Naive thymus-derived CD4-positive, alpha-beta T cell (primary cell): ENCODE measurements at regions not wholly inside any gene's neighbourhood (a gene's known extent, or its start where the extent isn't known, plus 50 kb on each side); places are given as distances from the start of the nearest gene placed in this dataset.

Experiments
- ATAC-seq: fragments of 150-1000 bp; cut with Tn5 transposase; 2 replicates; pipeline ENCODE4 v1.10.0; 2021; ENCODE audit warnings: mild to moderate bottlenecking, moderate library complexity
- CTCF ChIA-PET: fragments of 350-600 bp; sonication (Branson Sonifier 250); formaldehyde crosslinking; loops from one replicate; lab custom pipeline; 2021; ENCODE audit warnings: antibody characterized with exemption; lab: Charles Lee
- POLR2A ChIA-PET: fragments of 350-600 bp; sonication (Branson Sonifier 250); formaldehyde crosslinking; loops from one replicate; lab custom pipeline; 2021; ENCODE audit warnings: antibody characterized with exemption, inconsistent platforms; lab: Charles Lee
- DNase-seq, 9 donors: peaks; one replicate each; pipeline versions ENCODE4 v3.0.0 to v3.0.0-alpha.2; 2020 to 2022; ENCODE audit warnings: mixed read lengths in 1 of 9
- H3K27ac ChIP-seq: one replicate; pipeline ENCODE4 v1.7.0; 2013; ENCODE audit warnings: mild to moderate bottlenecking, low read depth, low read length, moderate library complexity
- H3K27me3 ChIP-seq, 2 donors: one replicate each; pipeline ENCODE4 v1.7.0; 2013; ENCODE audit warnings: low read length in 2 of 2, mild to moderate bottlenecking in 2 of 2, moderate library complexity in 2 of 2; ENCODE audit not compliant: control insufficient read depth in 2 of 2, insufficient read depth in 2 of 2
- H3K36me3 ChIP-seq, 3 experiments: 1 replicate in 2 of 3; 2 replicates in 1 of 3; pipeline ENCODE4 v1.7.0; 2013; ENCODE audit warnings: low read length in 3 of 3, mild to moderate bottlenecking in 3 of 3, moderate library complexity in 1 of 3; ENCODE audit not compliant: insufficient read depth in 3 of 3, control insufficient read depth in 2 of 3
- H3K4me1 ChIP-seq, 2 donors: one replicate each; pipeline ENCODE4 v1.7.0; 2013; ENCODE audit warnings: low read length in 2 of 2, mild to moderate bottlenecking in 2 of 2, moderate library complexity in 1 of 2; ENCODE audit not compliant: control insufficient read depth in 2 of 2, insufficient read depth in 2 of 2
- H3K4me3 ChIP-seq: 2 replicates; pipeline ENCODE4 v1.7.0; 2013; ENCODE audit warnings: mild to moderate bottlenecking, low read length
- H3K9me3 ChIP-seq, 3 experiments: 1 replicate in 2 of 3; 2 replicates in 1 of 3; pipeline ENCODE4 v1.7.0; 2013; ENCODE audit warnings: low read length in 3 of 3; ENCODE audit not compliant: control insufficient read depth in 2 of 3
- H3K27ac Mint-ChIP-seq, 9 donors: one replicate each; pipeline ENCODE4 v1.8.0; 2020 to 2022; ENCODE audit warnings: mixed read lengths in 9 of 9, mild to moderate bottlenecking in 8 of 9, moderate library complexity in 5 of 9, inconsistent platforms in 2 of 9
- H3K27me3 Mint-ChIP-seq, 5 donors: one replicate each; pipeline ENCODE4 v1.8.0; 2021 to 2022; ENCODE audit warnings: mixed read lengths in 5 of 5, mild to moderate bottlenecking in 1 of 5
- H3K36me3 Mint-ChIP-seq, 5 donors: one replicate each; pipeline ENCODE4 v1.8.0; 2020 to 2022; ENCODE audit warnings: mixed read lengths in 5 of 5, mild to moderate bottlenecking in 3 of 5, inconsistent platforms in 1 of 5
- H3K4me1 Mint-ChIP-seq, 7 donors: one replicate each; pipeline ENCODE4 v1.8.0; 2020 to 2022; ENCODE audit warnings: mixed read lengths in 7 of 7, mild to moderate bottlenecking in 3 of 7, inconsistent platforms in 1 of 7
- H3K4me3 Mint-ChIP-seq, 10 donors: one replicate each; pipeline ENCODE4 v1.8.0; 2020 to 2022; ENCODE audit warnings: mild to moderate bottlenecking in 10 of 10, mixed read lengths in 10 of 10, moderate library complexity in 6 of 10, inconsistent platforms in 2 of 10
- H3K9me3 Mint-ChIP-seq, 11 donors: one replicate each; pipeline ENCODE4 v1.8.0; 2020 to 2022; ENCODE audit warnings: mixed read lengths in 11 of 11, mild to moderate bottlenecking in 4 of 11, inconsistent platforms in 1 of 11, moderate library complexity in 1 of 11
- intact Hi-C, 2 donors: fragments of 100-400 bp; cut with micrococcal nuclease; formaldehyde crosslinking; loops; one replicate each; pipeline ENCODE4 v1.15.1; 2023

GRCh38 chr9:21589344-21590056 is 107.4 kb upstream of the IFNE start:
- POLR2A ChIA-PET, result no interaction called here

DNA sequence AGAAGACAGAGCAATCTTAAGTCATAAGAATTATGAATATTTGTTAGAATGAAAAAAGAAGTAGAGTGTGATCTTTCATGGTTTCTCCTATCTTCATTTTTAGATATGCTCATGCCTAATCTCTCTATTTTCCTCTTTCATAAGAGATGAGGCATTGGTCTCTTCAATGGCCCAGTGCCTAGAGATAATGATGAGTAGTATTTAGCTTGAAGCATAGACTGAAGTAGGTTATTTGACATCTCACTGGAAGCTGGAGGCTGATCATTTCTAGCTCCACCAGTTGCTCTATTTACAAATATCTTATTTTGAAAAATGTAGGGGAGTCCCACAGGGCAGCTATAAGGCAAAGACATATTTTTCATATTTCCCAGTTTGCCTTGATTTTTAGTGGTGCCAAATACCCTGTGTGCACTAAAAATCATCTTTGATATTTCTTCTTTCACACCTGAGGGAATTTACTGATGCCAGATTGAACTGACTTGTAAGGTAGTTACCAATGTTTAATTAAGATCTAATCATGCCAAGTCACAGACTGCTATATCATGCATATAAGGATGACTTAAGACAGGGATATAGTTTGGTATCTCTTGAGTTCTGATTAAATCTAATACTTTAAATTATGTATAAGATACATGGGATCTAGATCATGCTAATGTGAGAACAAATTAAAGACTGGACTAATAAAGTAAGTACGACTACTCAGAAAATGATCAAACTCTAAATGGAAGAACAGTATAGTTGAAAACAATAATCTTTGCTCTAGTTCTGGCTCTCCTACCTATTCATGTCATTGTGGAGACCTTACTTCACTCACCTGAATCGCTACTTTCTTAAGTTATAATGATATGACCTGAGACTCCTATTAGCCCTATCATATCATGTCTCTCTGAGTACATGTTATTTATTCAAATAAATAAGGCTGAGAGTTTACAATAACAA is 108.2 kb upstream of the IFNE start:
- Histone ChIP-seq H3K9me3 (no peaks in the 10 kb centered on the region), H3K4me3 (no peak overlapping the region), H3K36me3 (no peaks in the 10 kb centered on the region), H3K4me1 (no peaks in the 10 kb centered on the region), H3K27ac (no peak overlapping the region), H3K27me3 (no peaks in the 10 kb centered on the region)
- DNase-seq (no peak), ATAC-seq (no peak)
- no peaks in the 10 kb centered on the region for H3K36me3 Mint-ChIP-seq
- POLR2A ChIA-PET, result no interaction called here
- intact Hi-C loops, result loop anchor here in 1 of 2 donors (2.0 kb wide), 1 partner anchor 20 kb away; no protein-coding TSS in a partner anchor
- H3K4me3 Mint-ChIP-seq, result no peak overlapping the region
- CTCF ChIA-PET, result interaction anchor here (0.6 kb wide), 1 partner anchor 79 kb away, joined by 3 read pairs; no protein-coding TSS in a partner anchor
- no peak overlapping the region for H3K27ac Mint-ChIP-seq
- no peaks in the 10 kb centered on the region for H3K9me3 Mint-ChIP-seq
- H3K27me3 Mint-ChIP-seq, result peaks cover 0 to 7% (median 0%) of the 10 kb centered on the region in 5 donors
- H3K4me1 Mint-ChIP-seq, result peaks cover 8 to 26% (median 14%) of the 10 kb centered on the region in 7 donors

More at GRCh38 chr9:21589344-21590056, 107.4 kb upstream of the IFNE start:
- H3K4me1 Mint-ChIP-seq, result peaks cover 8 to 27% (median 16%) of the 10 kb centered on the region in 7 donors
- ATAC-seq, result no peak
- H3K4me1 ChIP-seq, result no peaks in the 10 kb centered on the region
- no peaks in the 10 kb centered on the region for H3K36me3 ChIP-seq
- no peak overlapping the region for H3K4me3 Mint-ChIP-seq
- no peak for DNase-seq
- H3K36me3 Mint-ChIP-seq, result no peaks in the 10 kb centered on the region
- H3K27ac Mint-ChIP-seq, result no peak overlapping the region
- no peak overlapping the region for H3K4me3 ChIP-seq
- intact Hi-C loops, result loop anchor here in 1 of 2 donors (2.0 kb wide), 1 partner anchor 21 kb away; no protein-coding TSS in a partner anchor
- peaks cover 0 to 6% (median 0%) of the 10 kb centered on the region in 5 donors for H3K27me3 Mint-ChIP-seq
- H3K9me3 ChIP-seq, result no peaks in the 10 kb centered on the region
- CTCF ChIA-PET, result interaction anchor here (0.6 kb wide), 1 partner anchor 79 kb away, joined by 3 read pairs; no protein-coding TSS in a partner anchor
- H3K9me3 Mint-ChIP-seq, result no peaks in the 10 kb centered on the region
- H3K27ac ChIP-seq, result no peak overlapping the region
- H3K27me3 ChIP-seq, result no peaks in the 10 kb centered on the region

- H3K27me3 ChIP-seq, result no peaks in the 10 kb centered on the region
- Mint-ChIP-seq H3K27me3 (peaks cover 0 to 7% (median 0%) of the 10 kb centered on the region in 5 donors), H3K4me3 (no peak overlapping the region), H3K4me1 (peaks cover 8 to 25% (median 11%) of the 10 kb centered on the region in 7 donors), H3K36me3 (no peaks in the 10 kb centered on the region), H3K9me3 (no peaks in the 10 kb centered on the region), H3K27ac (peak overlapping the region in 1 of 9 donors; percentile 40)
- ATAC-seq (peak; percentile 83), DNase-seq (peak in 1 of 9 donors; percentile 51)
- no peak overlapping the region for H3K27ac ChIP-seq
- no peaks in the 10 kb centered on the region for H3K4me1 ChIP-seq
- ChIA-PET POLR2A (no interaction called here), CTCF (no interaction called here)
- intact Hi-C loops, result loop anchor here in 1 of 2 donors (2.0 kb wide), 1 partner anchor 19 kb away; no protein-coding TSS in a partner anchor
- no peak overlapping the region for H3K4me3 ChIP-seq
- H3K9me3 ChIP-seq, result no peaks in the 10 kb centered on the region
- H3K36me3 ChIP-seq, result no peaks in the 10 kb centered on the region
These were observed 109.3 kb upstream of the IFNE start for GRCh38 chr9:21591221-21592062.

DNA sequence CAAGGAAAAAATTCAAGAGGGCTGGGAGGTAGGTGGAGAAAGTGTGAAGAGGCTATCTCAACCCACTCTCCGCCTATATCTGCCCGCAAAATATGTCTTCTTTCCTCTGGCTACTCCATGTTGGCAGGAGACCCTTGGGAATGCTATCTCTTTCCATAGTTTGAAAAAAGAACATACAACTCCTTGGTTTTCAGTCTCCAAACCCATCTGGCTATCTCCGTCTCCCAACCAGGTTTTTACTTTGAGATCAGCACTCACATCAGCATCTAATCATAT is 109.9 kb upstream of the IFNE start:
- ChIA-PET CTCF (interaction anchor here (0.7 kb wide), 1 partner anchor 179 kb away, joined by 4 read pairs; no protein-coding TSS in a partner anchor), POLR2A (no interaction called here)
- no peak overlapping the region for H3K4me3 Mint-ChIP-seq
- Histone ChIP-seq H3K36me3 (no peaks in the 10 kb centered on the region), H3K27ac (no peak overlapping the region), H3K4me1 (no peaks in the 10 kb centered on the region), H3K9me3 (no peaks in the 10 kb centered on the region), H3K27me3 (no peaks in the 10 kb centered on the region), H3K4me3 (no peak overlapping the region)
- peaks cover 10 to 25% (median 11%) of the 10 kb centered on the region in 7 donors for H3K4me1 Mint-ChIP-seq
- intact Hi-C loops, result no loop called here
- H3K9me3 Mint-ChIP-seq, result no peaks in the 10 kb centered on the region
- DNase-seq (no peak), ATAC-seq (no peak)
- H3K27ac Mint-ChIP-seq, result peak overlapping the region in 1 of 9 donors; percentile 40
- H3K36me3 Mint-ChIP-seq, result peaks cover 0 to 4% (median 0%) of the 10 kb centered on the region in 5 donors
- peaks cover 0 to 11% (median 0%) of the 10 kb centered on the region in 5 donors for H3K27me3 Mint-ChIP-seq

GRCh38 chr9:21597284-21597683 is 115.2 kb upstream of the IFNE start:
- Histone ChIP-seq H3K27me3 (no peaks in the 10 kb centered on the region), H3K27ac (no peak overlapping the region), H3K4me1 (no peaks in the 10 kb centered on the region), H3K9me3 (no peaks in the 10 kb centered on the region), H3K4me3 (no peak overlapping the region), H3K36me3 (no peaks in the 10 kb centered on the region)
- no peaks in the 10 kb centered on the region for H3K9me3 Mint-ChIP-seq
- intact Hi-C loops, result no loop called here
- ATAC-seq (no peak), DNase-seq (no peak)
- ChIA-PET CTCF (no interaction called here), POLR2A (interaction anchor here (0.6 to 0.7 kb wide), 2 partner anchors 58 to 82 kb away, joined by 3 read pairs; no protein-coding TSS in a partner anchor)
- H3K27me3 Mint-ChIP-seq, result peaks cover 0 to 12% (median 5%) of the 10 kb centered on the region in 5 donors
- H3K4me3 Mint-ChIP-seq, result no peak overlapping the region
- peaks cover 0 to 8% (median 0%) of the 10 kb centered on the region in 5 donors for H3K36me3 Mint-ChIP-seq
- H3K4me1 Mint-ChIP-seq, result peaks cover 0 to 15% (median under 1%) of the 10 kb centered on the region in 7 donors
- no peak overlapping the region for H3K27ac Mint-ChIP-seq

GRCh38 chr9:21598749-21599148 is 116.6 kb upstream of the IFNE start:
- ChIA-PET CTCF (interaction anchor here (0.6 kb wide), 1 partner anchor 28 kb away, joined by 4 read pairs; no protein-coding TSS in a partner anchor), POLR2A (no interaction called here)
- H3K27me3 Mint-ChIP-seq, result peaks cover 0 to 12% (median 5%) of the 10 kb centered on the region in 5 donors
- H3K4me1 Mint-ChIP-seq, result peaks cover 0 to 11% (median 1%) of the 10 kb centered on the region in 7 donors
- H3K36me3 Mint-ChIP-seq, result peaks cover 0 to 8% (median 0%) of the 10 kb centered on the region in 5 donors
- no peak overlapping the region for H3K4me3 Mint-ChIP-seq
- Histone ChIP-seq H3K4me3 (no peak overlapping the region), H3K4me1 (no peaks in the 10 kb centered on the region), H3K27me3 (no peaks in the 10 kb centered on the region), H3K9me3 (no peaks in the 10 kb centered on the region), H3K27ac (no peak overlapping the region), H3K36me3 (no peaks in the 10 kb centered on the region)
- H3K9me3 Mint-ChIP-seq, result no peaks in the 10 kb centered on the region
- ATAC-seq, result no peak
- H3K27ac Mint-ChIP-seq, result no peak overlapping the region
- intact Hi-C loops, result no loop called here
- DNase-seq, result no peak
